OCI-LY7 (cell line): ENCODE measurements at regions not wholly inside any gene's neighbourhood (a gene's known extent, or its start where the extent isn't known, plus 50 kb on each side); places are given as distances from the start of the nearest gene placed in this dataset.
"Not testable (repeated sequence)": the region's sequence is repeated elsewhere in the genome, so short reads cannot be mapped to it uniquely, and the experiment has no call there.

Experiments
- BruUV-seq: library from RNA; stranded (reverse); fragments of 400-500 nt; replicated peaks from 2 replicates; lab custom pipeline; 2021; lab: Mats Ljungman, UMichigan
- CTCF ChIA-PET: fragments of 300-600 bp; sonication (Branson Sonifier 250); formaldehyde crosslinking; loops from one replicate; lab custom pipeline; 2022; ENCODE audit warnings: antibody characterized with exemption; ENCODE audit not compliant: unreplicated experiment; lab: Charles Lee
- POLR2A ChIA-PET: fragments of 300-600 bp; sonication (Branson Sonifier 250); formaldehyde crosslinking; loops from one replicate; lab custom pipeline; 2022; ENCODE audit warnings: antibody characterized with exemption; lab: Charles Lee
- DNase-seq: peaks from one replicate; pipeline ENCODE4 v3.0.0-alpha.2; 2015; ENCODE audit warnings: low spot score
- H2AFZ ChIP-seq: fragments of 200-600 bp; sonication (generic), shearing (Covaris generic); 2 replicates; pipeline ENCODE4 v1.6.1; 2014; ENCODE audit warnings: mild to moderate bottlenecking, antibody characterized with exemption, low read length, moderate library complexity
- H3K27ac ChIP-seq: fragments of 200-600 bp; sonication (generic); 2 replicates; pipeline ENCODE4 v1.5.1; 2014; ENCODE audit warnings: mixed run types, low read depth, mild to moderate bottlenecking, moderate library complexity, low read length, inconsistent platforms; ENCODE audit not compliant: poor library complexity, severe bottlenecking
- H3K36me3 ChIP-seq: fragments of 200-600 bp; sonication (generic); 2 replicates; pipeline ENCODE4 v1.6.1; 2014; ENCODE audit warnings: mild to moderate bottlenecking, antibody characterized with exemption, low read length, moderate library complexity, mixed read lengths; ENCODE audit not compliant: insufficient read depth
- H3K4me1 ChIP-seq: fragments of 200-600 bp; sonication (generic); 2 replicates; pipeline ENCODE4 v1.5.1; 2014; ENCODE audit warnings: mild to moderate bottlenecking, low read length; ENCODE audit not compliant: insufficient read depth, poor library complexity, severe bottlenecking
- H3K4me2 ChIP-seq: fragments of 200-600 bp; sonication (generic); 2 replicates; pipeline ENCODE4 v1.6.1; 2014; ENCODE audit warnings: mild to moderate bottlenecking, low read length
- H3K4me3 ChIP-seq: fragments of 200-600 bp; sonication (generic); 2 replicates; pipeline ENCODE4 v1.5.1; 2014; ENCODE audit warnings: mild to moderate bottlenecking, low read depth, low read length; ENCODE audit not compliant: poor library complexity, severe bottlenecking
- H3K79me2 ChIP-seq: fragments of 200-600 bp; sonication (generic); 2 replicates; pipeline ENCODE4 v1.6.1; 2016; ENCODE audit warnings: low read depth, mild to moderate bottlenecking, low read length, moderate library complexity, mixed read lengths; ENCODE audit not compliant: insufficient read depth
- H3K9me2 ChIP-seq: fragments of 200-600 bp; sonication (generic); 2 replicates; pipeline ENCODE4 v1.6.1; 2016; ENCODE audit warnings: mild to moderate bottlenecking, low read length, mixed read lengths; ENCODE audit not compliant: insufficient read depth
- H3K9me3 ChIP-seq: fragments of 200-600 bp; sonication (generic); 2 replicates; pipeline ENCODE4 v1.6.1; 2014; ENCODE audit warnings: mild to moderate bottlenecking, mixed run types, low read length, mixed read lengths
- H4K20me1 ChIP-seq: fragments of 200-600 bp; sonication (generic); 2 replicates; pipeline ENCODE4 v1.6.1; 2014; ENCODE audit warnings: mild to moderate bottlenecking, antibody characterized with exemption, low read length, moderate library complexity, mixed read lengths; ENCODE audit not compliant: insufficient read depth
- CTCF ChIP-seq: fragments of 200-600 bp; sonication (generic); conservative IDR thresholded peaks from 2 replicates; pipeline ENCODE4 v1.5.1; 2014; ENCODE audit warnings: mild to moderate bottlenecking, antibody characterized with exemption, low read length, moderate library complexity, mixed read lengths
- EZH2phosphoT487 ChIP-seq: fragments of 200-600 bp; sonication (generic); IDR thresholded peaks from 2 replicates; pipeline ENCODE4 v1.6.1; 2018; ENCODE audit warnings: low read depth, borderline replicate concordance, mild to moderate bottlenecking, mixed run types, antibody characterized with exemption, low read length, moderate library complexity, mixed read lengths
- intact Hi-C: fragments of 100-400 bp; cut with micrococcal nuclease; formaldehyde crosslinking; loops from one replicate; pipeline ENCODE4 v1.10.0; 2022; ENCODE audit not compliant: unreplicated experiment

DNA sequence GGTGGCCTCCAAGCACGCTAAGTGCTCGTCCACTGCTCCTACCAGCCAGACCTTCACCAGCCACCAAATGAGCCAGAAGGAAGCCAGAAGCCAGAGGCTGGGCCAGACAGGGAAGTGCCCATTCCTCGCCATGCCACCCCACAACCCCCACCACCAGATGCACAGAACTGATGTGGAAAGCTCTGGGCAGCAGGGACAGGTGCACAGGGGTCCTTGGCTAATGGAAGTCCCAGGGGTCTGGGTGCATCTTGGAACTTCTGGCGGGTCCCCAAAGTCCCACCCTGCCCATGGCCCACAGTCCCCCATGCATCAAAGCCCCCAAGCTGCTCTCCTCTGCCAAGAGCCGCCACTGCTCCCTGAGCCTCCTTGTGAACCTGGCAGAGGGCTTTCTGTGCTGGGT is 173.1 kb upstream of the ID2 start:
- POLR2A ChIA-PET, result interaction anchor here (0.8 to 1.8 kb wide), 2 partner anchors 15 to 37 kb away, joined by 4 to 5 read pairs; no protein-coding TSS in a partner anchor
- Histone ChIP-seq H3K27ac (no peak overlapping the region), H3K4me2 (no peak overlapping the region), H3K4me1 (peaks cover 5% of the 10 kb centered on the region), H3K36me3 (peaks cover 83% of the 10 kb centered on the region), H3K4me3 (no peak overlapping the region), H3K9me2 (no peaks in the 10 kb centered on the region), H2AFZ (no peak overlapping the region), H3K9me3 (peaks cover 40% of the 10 kb centered on the region), H4K20me1 (no peaks in the 10 kb centered on the region), H3K79me2 (no peaks in the 10 kb centered on the region)
- CTCF ChIA-PET, result no interaction called here
- intact Hi-C loops, result no loop called here
- no TSS peak for BruUV-seq
- no peak for TF ChIP-seq EZH2phosphoT487
- TF ChIP-seq CTCF, result no peak
- DNase-seq, result no peak

- intact Hi-C loops, result no loop called here
- H3K9me2 ChIP-seq, result no peaks in the 10 kb centered on the region
- CTCF ChIA-PET, result no interaction called here
- H3K79me2 ChIP-seq, result no peaks in the 10 kb centered on the region
- no peak overlapping the region for H3K4me3 ChIP-seq
- DNase-seq, result no peak
- TF ChIP-seq EZH2phosphoT487, result no peak
- TF ChIP-seq CTCF, result no peak
- H3K27ac ChIP-seq, result no peak overlapping the region
- H3K36me3 ChIP-seq, result peaks cover 90% of the 10 kb centered on the region
- no peaks in the 10 kb centered on the region for H4K20me1 ChIP-seq
- H3K9me3 ChIP-seq, result peaks cover 47% of the 10 kb centered on the region
- no peak overlapping the region for H2AFZ ChIP-seq
- no peak overlapping the region for H3K4me2 ChIP-seq
- BruUV-seq, result no TSS peak
- H3K4me1 ChIP-seq, result peaks cover 13% of the 10 kb centered on the region
- POLR2A ChIA-PET, result interaction anchor here (0.5 to 1.8 kb wide), 4 partner anchors 16 to 66 kb away, joined by 3 to 5 read pairs (median 4); no protein-coding TSS in a partner anchor
Measured at GRCh38 chr2:8509621-8510020, 172.2 kb upstream of the ID2 start.

- H4K20me1 ChIP-seq, H3K79me2 ChIP-seq, H3K9me2 ChIP-seq, CTCF ChIA-PET, H3K4me3 ChIP-seq, BruUV-seq, H3K4me2 ChIP-seq, H2AFZ ChIP-seq, DNase-seq, H3K27ac ChIP-seq, intact Hi-C loops: not testable (repeated sequence)
- Histone ChIP-seq H3K4me1 (peaks cover 18% of the 10 kb centered on the region), H3K9me3 (peaks cover 47% of the 10 kb centered on the region), H3K36me3 (peaks cover 90% of the 10 kb centered on the region)
- POLR2A ChIA-PET, result interaction anchor here (1.4 kb wide), 1 partner anchor 172 kb away, joined by 11 read pairs; the partner anchor contains the start of gene ID2
Measured at GRCh38 chr2:8510055-8510454, 171.8 kb upstream of the ID2 start.
